Sigmoid colon (tissue), 4 donors: ENCODE measurements at regions not wholly inside any gene's neighbourhood (a gene's known extent, or its start where the extent isn't known, plus 50 kb on each side); places are given as distances from the start of the nearest gene placed in this dataset.

ENCODE experiments used
- CTCF ChIP-seq, 4 experiments: fragments of 450-650 bp in 3 of 4; fragments of 200-600 bp in 1 of 4; IDR thresholded peaks; one replicate each; pipeline ENCODE4 v1.5.1; 2016 to 2019; ENCODE audit warnings: antibody characterized with exemption in 4 of 4, mild to moderate bottlenecking in 3 of 4, moderate library complexity in 2 of 4
- EP300 ChIP-seq, 4 donors: sonication (generic); formaldehyde crosslinking; IDR thresholded peaks; one replicate each; pipeline ENCODE4 v1.6.1; 2017; ENCODE audit warnings: antibody characterized with exemption in 4 of 4
- POLR2A ChIP-seq, 2 donors: fragments of 450-650 bp; IDR thresholded peaks; one replicate each; pipeline ENCODE4 v1.6.1; 2016; ENCODE audit warnings: antibody characterized with exemption in 2 of 2, mild to moderate bottlenecking in 2 of 2, moderate library complexity in 2 of 2
- POLR2AphosphoS5 ChIP-seq, 4 donors: sonication (generic); formaldehyde crosslinking; IDR thresholded peaks; one replicate each; pipeline ENCODE4 v1.6.1; 2017; ENCODE audit warnings: antibody characterized with exemption in 4 of 4

- no peak for TF ChIP-seq POLR2A (IDR thresholded peaks at IDR 0.05)
- TF ChIP-seq POLR2AphosphoS5 (IDR thresholded peaks at IDR 0.05) = no peak
- no peak for TF ChIP-seq CTCF (IDR thresholded peaks at IDR 0.05)
- TF ChIP-seq EP300 (IDR thresholded peaks at IDR 0.05) = no peak
Measured at GRCh38 chr9:23615569-23615968, 210.5 kb downstream of the ELAVL2 start.
